Endothelial cell of umbilical vein (primary cell): ENCODE measurements at regions not wholly inside any gene's neighbourhood (a gene's known extent, or its start where the extent isn't known, plus 50 kb on each side); places are given as distances from the start of the nearest gene placed in this dataset.

Experiments
- BruUV-seq: library from RNA; stranded (reverse); fragments of 400-500 nt; replicated peaks from 2 replicates; lab custom pipeline; 2021; lab: Mats Ljungman, UMichigan
- CTCF ChIA-PET: fragments of 300-600, 350-600 bp; sonication (Branson Sonifier 250); formaldehyde crosslinking; loops from one replicate; lab custom pipeline; 2021; ENCODE audit warnings: antibody characterized with exemption, inconsistent platforms; lab: Charles Lee
- POLR2A ChIA-PET: fragments of 300-600, 350-600 bp; sonication (Branson Sonifier 250); formaldehyde crosslinking; loops from one replicate; lab custom pipeline; 2021; ENCODE audit warnings: antibody characterized with exemption, inconsistent platforms; lab: Charles Lee
- DNase-seq: peaks from one replicate; pipeline ENCODE4 v3.0.0-alpha.2; 2011; ENCODE audit warnings: low read depth, low spot score
- FAIRE-seq: peaks from 2 replicates; lab custom pipeline; 2011; peaks lifted over from hg19 to GRCh38; lab: Jason Lieb, UNC
- H2AFZ ChIP-seq: 2 replicates; pipeline ENCODE4 v1.6.0; 2012; ENCODE audit warnings: low read depth, low read length, control low read depth, inconsistent platforms
- H3K27ac ChIP-seq: 2 replicates; pipeline ENCODE4 v1.5.1; 2011; ENCODE audit warnings: low read depth, mild to moderate bottlenecking, control low read depth, low read length, moderate library complexity; ENCODE audit not compliant: insufficient read depth
- H3K27me3 ChIP-seq, 2 experiments: 2 replicates each; pipeline versions ENCODE4 v1.6.0 to v1.6.1; 2011; ENCODE audit warnings: low read length in 2 of 2, mixed read lengths in 1 of 2; ENCODE audit not compliant: control insufficient read depth in 2 of 2, insufficient read depth in 2 of 2
- H3K36me3 ChIP-seq, 2 experiments: 2 replicates in 1 of 2; 3 replicates in 1 of 2; pipeline ENCODE4 v1.5.1; 2011; ENCODE audit warnings: low read length in 2 of 2, mild to moderate bottlenecking in 1 of 2, moderate library complexity in 1 of 2; ENCODE audit not compliant: control insufficient read depth in 2 of 2, insufficient read depth in 2 of 2; ENCODE audit errors: extremely low read depth in 1 of 2
- H3K4me1 ChIP-seq: 3 replicates; pipeline ENCODE4 v1.5.1; 2011; ENCODE audit warnings: mild to moderate bottlenecking, low read length; ENCODE audit not compliant: control insufficient read depth, insufficient read depth; ENCODE audit errors: extremely low read depth
- H3K4me2 ChIP-seq: 2 replicates; pipeline ENCODE4 v1.6.1; 2011; ENCODE audit warnings: low read length, control low read depth, mixed read lengths; ENCODE audit not compliant: insufficient read depth
- H3K4me3 ChIP-seq, 3 experiments: fragments of 200-600 bp in 1 of 3; sonication (generic), shearing (Covaris generic) in 1 of 3; replicated peaks in 1 of 3; 2 replicates each; pipeline ENCODE4 v1.5.1; 2011 to 2016; ENCODE audit warnings: control low read depth in 3 of 3, low read length in 3 of 3, mild to moderate bottlenecking in 2 of 3, inconsistent platforms in 1 of 3, low read depth in 1 of 3, moderate library complexity in 1 of 3; ENCODE audit not compliant: insufficient read depth in 1 of 3
- H3K79me2 ChIP-seq: 2 replicates; pipeline ENCODE4 v1.6.0; 2012; ENCODE audit warnings: low read length, inconsistent platforms; ENCODE audit not compliant: control insufficient read depth, insufficient read depth
- H3K9ac ChIP-seq: replicated peaks from 2 replicates; pipeline ENCODE3; 2011; ENCODE audit warnings: low read length, control low read depth; ENCODE audit not compliant: insufficient read depth; ENCODE audit errors: extremely low read depth
- H3K9me1 ChIP-seq: replicated peaks from 3 replicates; pipeline ENCODE4 v1.6.0; 2011; ENCODE audit warnings: mild to moderate bottlenecking, low read length; ENCODE audit not compliant: control insufficient read depth, insufficient read depth; ENCODE audit errors: extremely low read depth
- H3K9me3 ChIP-seq: replicated peaks from 2 replicates; pipeline ENCODE4 v1.5.1; 2012; ENCODE audit warnings: low read length, inconsistent platforms; ENCODE audit not compliant: control insufficient read depth, insufficient read depth
- H4K20me1 ChIP-seq: replicated peaks from 2 replicates; pipeline ENCODE3; 2011; ENCODE audit warnings: mild to moderate bottlenecking, low read length; ENCODE audit not compliant: control insufficient read depth, insufficient read depth; ENCODE audit errors: extremely low read depth
- CTCF ChIP-seq, 2 donors: IDR thresholded peaks; 1 replicate in 1 of 2; 2 replicates in 1 of 2; pipeline ENCODE4 v1.5.1; 2011; ENCODE audit warnings: low read length in 2 of 2, mild to moderate bottlenecking in 2 of 2, moderate library complexity in 2 of 2, control low read depth in 1 of 2, inconsistent platforms in 1 of 2, low read depth in 1 of 2; ENCODE audit not compliant: insufficient read depth in 1 of 2; ENCODE audit errors: extremely low read depth in 1 of 2
- EZH2 ChIP-seq: IDR thresholded peaks from 2 replicates; pipeline ENCODE4 v1.6.1; 2012; ENCODE audit warnings: borderline replicate concordance, low read depth, mild to moderate bottlenecking, moderate library complexity, low read length, inconsistent platforms; ENCODE audit not compliant: severe bottlenecking
- FOS ChIP-seq: IDR thresholded peaks from 2 replicates; pipeline ENCODE4 v1.6.1; 2011; ENCODE audit warnings: mild to moderate bottlenecking, low read length, moderate library complexity, borderline replicate concordance; ENCODE audit not compliant: insufficient read depth
- GATA2 ChIP-seq: IDR thresholded peaks from 2 replicates; pipeline ENCODE4 v1.7.0; 2011; ENCODE audit warnings: low read depth, mild to moderate bottlenecking, moderate library complexity, mixed read lengths, low read length; ENCODE audit not compliant: insufficient read length, insufficient read depth
- JUN ChIP-seq: IDR thresholded peaks from 2 replicates; pipeline ENCODE4 v1.6.1; 2011; ENCODE audit warnings: borderline replicate concordance, low read depth; ENCODE audit not compliant: insufficient read length, insufficient read depth
- MAX ChIP-seq: IDR thresholded peaks from 2 replicates; pipeline ENCODE4 v1.6.1; 2011; ENCODE audit not compliant: insufficient read depth, insufficient read length
- MYC ChIP-seq: IDR thresholded peaks from one replicate; pipeline ENCODE4 v1.6.1; 2011; ENCODE audit warnings: mild to moderate bottlenecking, low read depth, low read length
- POLR2A ChIP-seq: IDR thresholded peaks from 2 replicates; pipeline ENCODE4 v1.6.1; 2012; ENCODE audit warnings: low read depth, mild to moderate bottlenecking, control low read depth, low read length
- POLR2AphosphoS5 ChIP-seq: IDR thresholded peaks from 2 replicates; pipeline ENCODE4 v1.6.1; 2012; ENCODE audit warnings: low read depth, mild to moderate bottlenecking, control low read depth, low read length, moderate library complexity; ENCODE audit not compliant: insufficient read depth
- dilution Hi-C: fragments of 300-500 bp; cut with MboI; formaldehyde crosslinking; loops from one replicate; pipeline ENCODE4 v1.15.0; 2019; ENCODE audit warnings: low sequenced_read_pairs; ENCODE audit not compliant: extremely low pct_ligation_motif_present
- intact Hi-C: fragments of 100-400 bp; cut with micrococcal nuclease; formaldehyde crosslinking; loops from one replicate; pipeline ENCODE4 v1.10.0; 2022

GRCh38 chr1:208303743-208304712 is 59.8 kb upstream of the PLXNA2 start:
- no peaks in the 10 kb centered on the region for H3K9me3 ChIP-seq
- H3K4me3 ChIP-seq: no peak overlapping the region
- TF ChIP-seq POLR2A (no peak), EZH2 (no peak), POLR2AphosphoS5 (no peak), JUN (no peak), MAX (no peak), MYC (no peak), FOS (no peak), CTCF (IDR thresholded peaks at IDR 0.05; ENCODE audit: extremely low read depth in 1 of 2, insufficient read depth in 1 of 2, low read depth in 1 of 2, low read length in 2 of 2) (no peak), GATA2 (no peak)
- H3K79me2 ChIP-seq: no peaks in the 10 kb centered on the region
- FAIRE-seq (no peak), DNase-seq (no peak)
- H3K27ac ChIP-seq: no peak overlapping the region
- H3K4me1 ChIP-seq: no peaks in the 10 kb centered on the region
- intact Hi-C loops: no loop called here
- no peaks in the 10 kb centered on the region for H3K36me3 ChIP-seq
- dilution Hi-C loops: no loop called here
- no peak overlapping the region for H2AFZ ChIP-seq
- peaks cover 4 to 5% of the 10 kb centered on the region in 2 experiments for H3K27me3 ChIP-seq
- ChIA-PET POLR2A (no interaction called here), CTCF (no interaction called here)
- no peak overlapping the region for H3K9ac ChIP-seq
- no peaks in the 10 kb centered on the region for H3K9me1 ChIP-seq
- no peak overlapping the region for H3K4me2 ChIP-seq
- BruUV-seq: no TSS peak
- no peaks in the 10 kb centered on the region for H4K20me1 ChIP-seq
